ENCODE measurements at regions not wholly inside any gene's neighbourhood (a gene's known extent, or its start where the extent isn't known, plus 50 kb on each side); places are given as distances from the start of the nearest gene placed in this dataset.

- no peaks in the 10 kb centered on the region for H3K36me3 ChIP-seq (ENCODE audit: insufficient read depth)
- no peak overlapping the region for H3K27ac Mint-ChIP-seq
- peaks cover under 1% of the 10 kb centered on the region; the same call in 1 of the 2 replicates for H3K4me1 ChIP-seq (ENCODE audit: insufficient read depth)
- peaks cover 10% of the 10 kb centered on the region for H3K27me3 Mint-ChIP-seq (ENCODE audit: insufficient read depth, low read depth, poor library complexity)
- H3K36me3 Mint-ChIP-seq (ENCODE audit: low read depth): no peaks in the 10 kb centered on the region
- no peak for TF ChIP-seq ETS1 (IDR thresholded peaks at IDR 0.05)
- DNase-seq (ENCODE audit: low spot score) (no peak), ATAC-seq (no peak)
- no peak overlapping the region for H3K4me3 ChIP-seq
- H2AFZ ChIP-seq: peak overlapping the region; percentile 19; the same call in 1 of the 2 replicates
- no peak overlapping the region for H3K4me2 ChIP-seq
- H3K4me3 Mint-ChIP-seq: no peak overlapping the region
- no peaks in the 10 kb centered on the region for H3K27me3 ChIP-seq (ENCODE audit: insufficient read depth)
- peaks cover 4% of the 10 kb centered on the region; the same call in 1 of the 2 replicates for H3K9me2 ChIP-seq (ENCODE audit: insufficient read depth)
- H3K4me1 Mint-ChIP-seq: peaks cover 19% of the 10 kb centered on the region
- no peak overlapping the region for H3K27ac ChIP-seq (ENCODE audit: low read depth)
- H4K20me1 ChIP-seq (replicated peaks; ENCODE audit: insufficient read depth): no peaks in the 10 kb centered on the region
- H3F3A ChIP-seq (replicated peaks; ENCODE audit: low read depth): no peaks in the 10 kb centered on the region
- H3K79me2 ChIP-seq (replicated peaks; ENCODE audit: insufficient read depth): no peaks in the 10 kb centered on the region
- no peaks in the 10 kb centered on the region for H3K9me3 Mint-ChIP-seq
These were observed 254.8 kb downstream of the PHF14 start for GRCh38 chr7:11228515-11228914.

GRCh38 chr7:11231190-11231589, 257.5 kb downstream of the PHF14 start:
- Mint-ChIP-seq H3K4me1 (peaks cover 44% of the 10 kb centered on the region), H3K27ac (no peak overlapping the region), H3K9me3 (no peaks in the 10 kb centered on the region), H3K4me3 (no peak overlapping the region), H3K27me3 (ENCODE audit: insufficient read depth, low read depth, poor library complexity) (peaks cover 12% of the 10 kb centered on the region), H3K36me3 (ENCODE audit: low read depth) (no peaks in the 10 kb centered on the region)
- Histone ChIP-seq H3K79me2 (replicated peaks; ENCODE audit: insufficient read depth) (no peaks in the 10 kb centered on the region), H3K4me3 (no peak overlapping the region), H3F3A (replicated peaks; ENCODE audit: low read depth) (no peaks in the 10 kb centered on the region), H3K27ac (ENCODE audit: low read depth) (no peak overlapping the region), H2AFZ (no peak overlapping the region), H3K36me3 (ENCODE audit: insufficient read depth) (no peaks in the 10 kb centered on the region), H3K9me2 (ENCODE audit: insufficient read depth) (peaks cover 5% of the 10 kb centered on the region; the same call in 1 of the 2 replicates), H3K27me3 (ENCODE audit: insufficient read depth) (no peaks in the 10 kb centered on the region), H3K4me1 (ENCODE audit: insufficient read depth) (peaks cover 15% of the 10 kb centered on the region), H3K4me2 (no peak overlapping the region), H4K20me1 (replicated peaks; ENCODE audit: insufficient read depth) (no peaks in the 10 kb centered on the region)
- DNase-seq (ENCODE audit: low spot score) (no peak), ATAC-seq (no peak)
- TF ChIP-seq JUNB (IDR thresholded peaks at IDR 0.05; ENCODE audit: unreplicated experiment): no peak
- no peak for TF ChIP-seq EZH2phosphoT487 (IDR thresholded peaks at IDR 0.05; ENCODE audit: unreplicated experiment)
- TF ChIP-seq NANOG (IDR thresholded peaks at IDR 0.05; ENCODE audit: borderline replicate concordance): no peak
- no peak for TF ChIP-seq ZNF331 (CRISPR knock-in tag; IDR thresholded peaks at IDR 0.05; ENCODE audit: low read depth)
- TF ChIP-seq ZNF114 (CRISPR knock-in tag; IDR thresholded peaks at IDR 0.05): no peak
- no peak for TF ChIP-seq REST (IDR thresholded peaks at IDR 0.05; ENCODE audit: unreplicated experiment)
- no peak for TF ChIP-seq CREB1 (CRISPR knock-in tag; IDR thresholded peaks at IDR 0.05; ENCODE audit: low read depth)
- TF ChIP-seq STAT1 (IDR thresholded peaks at IDR 0.05; ENCODE audit: unreplicated experiment): no peak
- TF ChIP-seq CTCF (conservative IDR thresholded peaks at IDR 0.05; ENCODE audit: low read depth in 2 of 2): no peak

Measured in GM23338 (cell line).